ENCODE measurements at regions not wholly inside any gene's neighbourhood (a gene's known extent, or its start where the extent isn't known, plus 50 kb on each side); places are given as distances from the start of the nearest gene placed in this dataset.

GRCh38 chr5:37906416-37906815 lies 66.6 kb upstream of the GDNF start:
- DNase-seq, result no peak

- no peak for DNase-seq
These were observed 65.4 kb upstream of the GDNF start for GRCh38 chr5:37905230-37905629.

- DNase-seq, result no peak
These were observed 62.5 kb upstream of the GDNF start for GRCh38 chr5:37902323-37902722.

DNA sequence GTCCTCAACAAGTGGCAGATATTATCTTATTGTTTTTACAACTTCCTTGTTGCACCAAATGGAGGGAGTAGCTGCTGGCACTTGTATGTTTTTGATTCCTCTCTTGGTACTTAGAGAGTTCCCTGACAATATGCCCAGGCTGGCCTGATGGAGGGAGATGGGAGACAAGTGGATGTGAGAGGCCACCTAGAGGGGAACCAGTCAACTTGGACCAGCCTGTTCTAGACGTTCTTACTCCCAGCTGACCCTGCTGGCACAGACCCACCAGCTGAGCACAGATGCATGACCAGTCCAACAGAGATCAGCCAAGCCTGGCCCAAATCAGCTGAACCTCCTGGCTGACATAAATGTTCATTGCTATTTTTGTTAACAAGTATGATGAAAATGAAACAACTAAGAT lies 60.9 kb upstream of the GDNF start:
- peak; percentile 33 for DNase-seq

- DNase-seq, result no peak
These were observed 59.2 kb upstream of the GDNF start for GRCh38 chr5:37899037-37899436.

GRCh38 chr5:37896159-37896558 lies 56.3 kb upstream of the GDNF start:
- no peak for DNase-seq

DNA sequence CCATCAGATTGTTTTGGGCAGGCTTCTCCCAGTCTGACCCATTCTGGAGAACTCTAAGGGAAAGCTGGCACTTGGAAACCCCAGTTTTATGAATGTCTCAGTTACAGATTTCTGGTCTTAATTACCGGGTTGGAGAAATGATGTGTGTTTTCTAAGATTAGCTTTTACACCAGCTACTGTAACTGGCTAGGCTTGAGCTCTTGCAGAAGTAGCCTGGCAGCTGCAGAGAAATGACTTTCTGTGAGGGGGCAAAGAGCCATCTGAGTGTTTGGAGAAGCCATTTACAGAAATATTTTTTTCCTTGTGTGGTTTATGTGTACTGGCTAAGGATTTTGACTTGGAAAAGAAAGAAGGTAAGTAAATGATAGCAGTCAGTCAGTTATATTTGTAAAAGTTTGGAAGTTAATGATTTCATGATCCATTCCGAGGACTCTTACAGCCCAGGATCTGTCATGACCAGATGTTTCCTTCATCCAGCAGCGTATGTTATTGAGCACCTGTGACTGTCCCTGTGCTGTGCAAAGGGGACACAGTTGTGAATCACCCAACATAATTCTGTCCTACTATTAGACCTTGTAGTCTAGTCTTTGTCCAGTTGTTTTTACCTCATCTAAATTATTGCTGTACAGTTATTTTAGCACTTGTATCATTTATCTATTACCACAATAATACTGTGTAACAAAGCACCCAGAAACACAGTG lies 53.7 kb upstream of the GDNF start:
- no peak for DNase-seq

DNA sequence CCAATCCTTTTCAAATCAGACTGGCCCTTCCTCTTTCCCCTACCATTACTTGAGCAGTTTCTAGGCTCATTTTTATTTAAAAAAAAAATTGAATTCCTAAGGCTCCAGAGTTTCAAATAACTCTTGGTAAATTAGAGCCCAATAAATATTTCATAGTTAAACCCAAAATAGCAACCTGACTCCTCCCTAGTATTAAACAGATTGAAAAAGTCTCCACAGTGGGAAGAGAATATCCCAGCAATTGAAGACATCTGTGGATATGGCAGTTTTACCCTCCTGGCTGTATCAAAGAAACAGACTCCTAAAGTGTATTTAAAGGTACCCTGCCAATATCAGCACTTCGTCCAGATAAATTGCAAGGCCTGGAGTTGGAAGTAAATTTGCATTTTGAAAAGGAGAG lies 52.7 kb upstream of the GDNF start:
- no peak for DNase-seq

DNA sequence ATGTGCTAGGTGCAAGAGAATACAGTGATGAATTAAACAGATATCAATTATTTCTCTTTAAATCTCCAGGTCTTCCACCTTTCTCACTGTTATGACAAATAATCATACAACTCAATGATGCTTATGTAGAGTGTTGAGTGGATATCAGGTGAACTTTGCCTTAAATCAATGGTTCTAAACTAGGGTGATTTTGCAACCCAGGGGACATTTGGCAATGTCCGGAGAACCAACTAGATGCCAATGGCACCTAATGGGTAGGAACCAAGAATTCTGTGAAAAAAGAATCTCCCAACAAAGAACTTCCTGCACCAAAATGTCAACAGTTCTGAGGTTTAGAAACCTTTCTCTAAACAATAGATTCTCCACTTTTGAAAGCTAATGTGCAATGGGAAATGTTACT lies 52.0 kb upstream of the GDNF start:
- DNase-seq, result no peak

DNA sequence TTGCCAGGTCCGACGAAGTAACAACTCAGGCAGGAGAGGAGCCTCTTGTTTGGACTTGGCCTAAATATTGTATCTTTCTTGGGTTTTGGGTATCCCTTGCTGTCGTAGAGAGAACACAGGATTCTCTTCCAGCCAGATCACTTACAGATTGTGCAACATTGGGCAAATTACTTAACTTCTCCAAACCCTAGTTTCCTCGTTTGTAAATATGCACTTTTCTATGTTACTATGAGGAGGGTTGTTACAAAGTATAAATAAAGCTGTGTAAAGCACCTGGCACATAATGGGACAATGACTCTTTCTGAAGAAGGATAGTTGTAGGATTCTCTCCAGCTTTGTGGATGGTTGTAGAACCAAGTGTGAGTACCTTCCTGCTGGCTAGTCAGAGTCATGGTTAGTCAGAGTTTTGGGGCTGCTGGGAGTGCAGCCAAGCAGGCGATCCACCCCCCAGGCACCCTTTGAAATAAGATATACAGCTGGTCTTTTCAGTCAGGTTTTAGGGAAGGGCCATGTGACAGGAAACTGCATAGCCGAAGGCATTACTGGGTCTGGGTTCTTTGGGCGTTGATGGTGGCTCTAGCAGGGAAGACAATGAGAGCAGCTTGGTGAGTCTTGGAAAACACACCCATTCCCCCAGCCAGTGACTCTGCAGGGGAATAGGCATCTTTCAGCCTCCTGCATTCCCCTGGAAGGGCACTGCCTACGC lies 49.9 kb upstream of the GDNF start:
- DNase-seq, result peak; percentile 89

Data from fibroblast of skin of right biceps (primary cell).